Muscle of arm (tissue), 1 donor: ENCODE measurements at regions not wholly inside any gene's neighbourhood (a gene's known extent, or its start where the extent isn't known, plus 50 kb on each side); places are given as distances from the start of the nearest gene placed in this dataset.
"Not testable (repeated sequence)": the region's sequence is repeated elsewhere in the genome, so short reads cannot be mapped to it uniquely, and the experiment has no call there.

Experiments
- DNase-seq: peaks from one replicate; pipeline ENCODE4 v3.0.0-alpha.2; 2013

GRCh38 chr17:52895272-52895671 is 736.8 kb upstream of the CA10 start:
- DNase-seq, result no peak

GRCh38 chr17:52892334-52892733 is 733.8 kb upstream of the CA10 start:
- no peak for DNase-seq

GRCh38 chr17:52885882-52886281 is 727.4 kb upstream of the CA10 start:
- DNase-seq, result no peak

DNA sequence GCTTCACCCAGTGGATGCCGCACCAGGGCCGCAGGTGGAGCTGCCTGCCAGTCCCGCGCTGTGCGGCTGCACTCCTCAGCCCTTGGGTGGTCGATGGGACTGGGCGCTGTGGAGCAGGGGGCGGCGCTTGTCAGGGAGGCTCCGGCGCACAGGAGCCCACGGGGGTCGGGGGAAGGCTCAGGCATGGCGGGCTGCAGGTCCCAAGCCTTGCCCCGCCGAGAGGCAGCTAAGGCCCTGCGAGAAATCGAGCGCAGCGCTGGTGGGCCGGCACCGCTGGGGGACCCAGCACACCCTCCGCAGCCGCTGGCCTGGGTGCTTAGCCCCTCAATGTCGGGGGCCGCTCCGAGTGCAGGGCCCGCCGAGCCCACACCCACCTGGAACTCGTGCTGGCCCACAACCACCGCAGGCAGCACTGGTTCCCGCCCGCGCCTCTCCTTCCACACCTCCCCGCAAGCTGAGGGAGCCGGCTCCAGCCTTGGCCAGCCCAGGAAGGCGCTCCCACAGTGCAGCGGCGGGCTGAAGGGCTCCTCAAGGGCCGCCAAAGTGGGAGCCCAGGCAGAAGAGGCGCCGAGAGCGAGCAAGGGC is 725.5 kb upstream of the CA10 start:
- DNase-seq, result not testable (repeated sequence)

DNA sequence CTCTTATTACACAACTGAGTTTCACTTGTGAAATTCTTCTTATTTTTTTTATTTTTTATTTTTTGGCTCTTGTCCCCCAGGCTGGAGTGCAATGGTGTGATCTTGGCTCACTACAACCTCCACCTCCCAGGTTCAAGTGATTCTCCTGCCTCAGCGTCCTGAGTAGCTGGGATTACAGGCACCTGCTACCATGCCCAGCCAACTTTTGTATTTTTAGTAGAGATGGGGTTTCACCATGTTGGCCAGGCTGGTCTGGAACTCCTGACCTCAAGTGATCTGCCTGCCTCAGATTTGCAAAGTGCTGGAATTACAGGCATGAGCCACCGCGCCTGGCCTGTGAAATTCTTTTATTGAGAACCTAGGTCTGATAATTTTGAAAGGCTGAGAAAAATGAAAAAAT is 688.3 kb upstream of the CA10 start:
- not testable (repeated sequence) for DNase-seq

- no peak for DNase-seq
Observed at GRCh38 chr17:52841971-52842370, 683.5 kb upstream of the CA10 start.

GRCh38 chr17:52837492-52837891 is 679.0 kb upstream of the CA10 start:
- no peak for DNase-seq

DNA sequence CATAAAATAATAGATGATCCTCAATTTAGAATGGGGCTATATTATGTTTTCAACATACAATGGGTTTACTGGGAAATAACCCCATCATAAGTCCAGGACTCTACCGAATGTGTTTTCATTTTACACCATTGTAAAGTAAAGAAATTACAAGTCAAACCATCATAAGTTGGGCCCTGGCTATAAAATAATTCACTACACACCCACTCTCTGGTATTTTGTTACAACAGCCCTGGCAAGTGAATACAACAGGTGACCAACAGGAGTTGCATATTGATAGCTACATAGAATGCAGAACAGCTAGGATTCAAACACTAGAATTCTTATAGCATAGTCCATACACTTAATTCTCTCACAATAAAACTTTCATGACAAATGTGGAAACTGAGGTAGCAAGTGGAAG is 673.0 kb upstream of the CA10 start:
- DNase-seq, result no peak

DNA sequence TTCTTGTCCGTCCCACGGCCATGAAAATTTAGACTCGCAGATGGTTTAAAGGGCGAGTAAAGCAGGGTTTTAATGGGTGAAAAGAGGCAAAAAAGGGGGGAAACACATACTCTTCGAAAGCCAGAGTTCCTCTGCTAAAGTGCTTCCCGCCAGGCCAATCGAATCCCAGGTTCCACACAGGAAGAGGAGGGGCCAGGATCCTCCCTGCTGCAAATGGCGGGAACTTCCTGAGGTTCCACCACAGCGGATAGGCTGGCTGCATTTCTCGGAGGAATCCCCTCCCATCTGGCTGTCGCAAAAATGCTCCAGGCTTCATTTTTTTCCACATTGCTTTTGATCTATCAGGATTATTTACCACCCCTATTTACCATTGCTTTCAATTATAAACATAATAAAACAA is 670.1 kb upstream of the CA10 start:
- no peak for DNase-seq

DNA sequence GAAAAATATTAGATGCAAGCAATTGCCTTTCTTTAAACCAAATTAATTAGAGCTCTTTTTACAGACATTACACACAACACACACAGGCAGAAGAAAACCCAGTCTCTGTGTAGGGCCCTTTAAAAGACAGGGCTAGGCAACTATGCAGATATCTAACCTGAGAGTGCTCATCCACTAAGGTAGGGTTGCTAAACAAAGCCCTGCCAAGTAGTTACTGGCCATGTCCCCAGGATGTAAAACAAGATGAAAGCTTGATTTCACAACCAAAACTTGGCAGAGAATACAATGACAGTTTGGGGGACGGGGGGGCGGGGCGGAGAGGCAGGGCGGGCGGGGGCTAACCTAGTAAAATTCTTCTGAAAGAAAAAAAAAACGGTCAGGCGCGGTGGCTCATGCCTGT is 669.0 kb upstream of the CA10 start:
- DNase-seq, result no peak

DNA sequence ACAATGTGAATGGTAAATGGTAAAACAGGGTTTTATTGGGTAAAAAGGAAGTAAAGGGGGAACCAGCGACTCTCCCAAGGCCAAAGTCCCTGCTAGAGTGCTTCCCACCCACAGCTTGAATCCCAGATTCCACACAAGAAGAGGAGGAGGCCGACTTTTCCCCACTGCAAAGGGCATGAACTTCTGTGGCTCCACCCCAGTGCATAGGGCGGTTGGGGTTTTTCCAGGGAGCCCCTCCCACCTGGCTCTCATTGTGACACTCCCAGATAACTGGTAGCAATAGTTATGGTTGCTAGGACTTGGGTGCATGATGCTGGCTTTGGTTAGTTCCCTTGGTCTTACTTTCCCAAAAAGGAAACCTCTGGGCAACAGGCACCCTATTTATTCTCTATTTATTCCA is 666.0 kb upstream of the CA10 start:
- DNase-seq, result no peak

GRCh38 chr17:52823155-52823554 is 664.6 kb upstream of the CA10 start:
- DNase-seq, result no peak

GRCh38 chr17:52790359-52790955 is 631.9 kb upstream of the CA10 start:
- no peak for DNase-seq

GRCh38 chr17:52789829-52790228 is 631.3 kb upstream of the CA10 start:
- no peak for DNase-seq

- DNase-seq, result no peak
Observed at GRCh38 chr17:52776234-52776633, 617.7 kb upstream of the CA10 start.

DNA sequence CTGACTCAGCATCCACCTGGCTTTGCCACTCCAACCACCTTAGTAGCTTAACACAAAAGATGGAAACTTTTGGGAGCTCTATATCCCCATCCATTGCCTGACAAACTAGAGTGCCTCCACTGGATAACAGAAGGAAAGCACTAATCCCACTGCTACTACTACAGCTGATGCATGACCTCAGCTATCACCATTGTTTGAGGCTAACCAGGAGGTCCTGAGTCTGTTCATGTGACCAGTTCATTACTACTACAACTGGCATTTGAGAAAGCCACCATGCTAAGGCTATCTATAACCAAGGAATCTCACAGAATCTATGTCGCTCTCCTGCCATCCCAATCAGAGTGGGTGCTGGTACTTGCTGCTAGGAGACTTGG is 604.3 kb upstream of the CA10 start:
- no peak for DNase-seq

DNA sequence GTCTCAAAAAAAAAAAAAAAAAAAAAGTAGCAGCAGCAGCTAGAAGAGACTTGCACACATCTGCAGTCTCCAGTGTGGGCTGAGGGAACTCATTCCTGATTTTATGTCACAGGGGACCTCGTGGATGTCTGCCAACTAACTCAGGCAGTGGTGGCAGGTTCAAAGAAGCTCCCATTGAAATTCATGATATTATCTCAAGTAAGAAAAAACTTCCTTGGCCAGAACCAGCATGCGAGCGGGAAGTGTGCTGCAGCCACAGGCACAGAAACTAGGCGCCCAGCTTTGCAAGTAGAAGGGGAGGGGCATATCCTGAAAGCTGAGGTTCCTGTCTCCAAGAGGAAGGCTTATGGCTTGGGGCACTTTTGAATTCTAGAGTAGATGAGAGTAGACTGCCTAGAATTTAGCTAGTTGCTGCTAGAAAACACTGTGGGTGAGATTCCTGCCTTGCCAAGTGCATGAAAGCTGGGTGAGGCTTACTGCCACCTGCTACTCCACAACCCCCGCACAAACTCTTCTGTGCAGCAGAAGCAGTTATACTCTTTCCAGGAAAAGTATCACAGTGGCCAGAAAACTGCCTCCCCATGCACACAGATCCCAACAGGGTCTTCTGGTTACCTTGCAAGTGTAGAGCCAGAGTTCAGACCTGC is 603.8 kb upstream of the CA10 start:
- DNase-seq, result no peak

DNA sequence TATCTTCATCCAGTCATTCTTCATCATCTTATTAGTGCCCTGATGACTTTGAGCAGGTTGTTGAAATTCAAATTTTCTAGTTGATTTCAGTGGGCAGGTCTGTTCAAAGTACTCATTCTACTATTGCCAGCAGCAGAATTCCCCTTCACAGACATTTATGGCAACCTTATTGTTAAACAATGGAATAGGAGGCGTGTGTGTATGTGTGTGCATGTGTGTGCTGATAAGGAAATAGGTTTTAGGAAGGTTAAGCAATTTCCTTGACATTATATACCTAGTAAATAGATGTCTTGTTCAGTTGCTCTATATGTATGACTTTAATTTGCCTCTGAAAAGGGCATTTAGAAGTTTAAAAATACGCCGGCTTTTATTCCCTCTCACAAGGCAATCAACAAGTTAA is 601.4 kb upstream of the CA10 start:
- DNase-seq, result no peak

DNA sequence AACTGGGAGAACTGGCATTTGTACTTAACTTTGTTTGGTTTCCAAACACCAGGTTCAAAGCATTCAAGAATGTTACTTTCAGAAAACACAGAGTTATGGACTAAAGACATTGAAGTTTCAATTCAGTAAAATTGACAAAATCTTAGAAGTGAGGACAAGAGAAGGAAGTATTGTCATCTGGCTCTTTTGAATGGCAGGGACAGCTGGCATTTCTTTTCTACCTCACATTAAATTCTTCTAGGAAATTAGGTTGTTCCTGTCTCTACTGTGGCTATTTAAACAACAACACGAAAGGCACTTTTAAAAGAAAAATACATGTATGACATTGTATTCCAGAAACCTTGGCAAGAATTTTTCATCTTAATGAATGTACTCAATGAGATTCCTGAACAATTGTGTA is 600.0 kb upstream of the CA10 start:
- no peak for DNase-seq

DNA sequence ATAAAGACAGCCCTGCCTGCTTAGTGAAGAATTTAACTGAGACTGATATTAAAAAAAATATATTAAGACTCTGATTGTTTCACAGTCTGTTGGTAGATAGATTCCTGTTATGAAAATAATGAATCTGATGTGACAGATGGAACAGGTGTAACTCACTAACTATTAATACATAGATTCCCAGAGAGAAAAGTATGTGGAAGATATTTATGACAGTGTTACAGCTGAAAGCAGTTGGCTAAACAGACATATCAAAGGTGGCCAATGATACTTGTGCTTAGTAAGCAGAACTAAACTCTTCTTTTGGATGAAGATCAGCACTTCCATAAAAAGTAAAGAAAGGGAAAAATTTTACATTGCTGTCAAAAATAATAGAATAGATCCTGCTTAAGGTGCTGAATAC is 598.2 kb upstream of the CA10 start:
- DNase-seq, result no peak

DNA sequence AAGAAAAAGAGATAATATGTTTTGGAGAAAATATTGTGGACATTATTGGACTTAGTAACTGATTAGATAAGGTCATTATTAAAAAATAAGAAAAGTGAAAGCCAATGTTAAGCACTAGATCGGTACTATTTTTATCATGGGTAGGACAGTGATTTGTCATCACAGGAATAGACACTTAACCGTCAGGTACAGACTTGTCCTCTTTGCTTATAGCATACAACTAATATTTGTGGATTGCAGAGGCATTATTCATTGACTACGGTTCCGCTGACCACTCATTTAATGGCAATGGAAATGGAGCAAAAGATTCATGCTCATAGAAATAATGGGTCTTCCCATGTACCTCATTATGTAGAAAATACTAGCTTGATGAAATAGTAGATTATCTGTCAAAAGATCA is 596.3 kb upstream of the CA10 start:
- no peak for DNase-seq

DNA sequence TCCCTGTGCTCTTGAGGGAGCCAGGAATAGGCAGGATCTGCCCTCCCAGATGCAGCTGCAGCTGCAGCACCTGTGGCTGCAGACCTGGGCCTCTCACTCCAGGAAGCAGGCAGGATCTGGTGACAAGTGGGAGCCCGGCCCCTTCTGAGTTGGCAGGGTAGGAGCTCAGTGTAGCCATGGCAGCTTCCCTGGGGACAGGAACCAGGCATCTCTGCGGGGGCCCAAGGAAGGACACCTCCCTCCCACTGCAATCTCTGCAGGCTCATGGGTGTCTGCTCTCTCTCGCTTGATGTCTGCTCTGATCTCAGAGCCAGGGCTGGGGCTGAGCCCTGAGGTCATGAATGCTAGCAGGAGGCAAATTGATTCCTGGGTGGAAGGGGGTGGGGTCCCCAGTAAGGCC is 592.5 kb upstream of the CA10 start:
- DNase-seq, result no peak

DNA sequence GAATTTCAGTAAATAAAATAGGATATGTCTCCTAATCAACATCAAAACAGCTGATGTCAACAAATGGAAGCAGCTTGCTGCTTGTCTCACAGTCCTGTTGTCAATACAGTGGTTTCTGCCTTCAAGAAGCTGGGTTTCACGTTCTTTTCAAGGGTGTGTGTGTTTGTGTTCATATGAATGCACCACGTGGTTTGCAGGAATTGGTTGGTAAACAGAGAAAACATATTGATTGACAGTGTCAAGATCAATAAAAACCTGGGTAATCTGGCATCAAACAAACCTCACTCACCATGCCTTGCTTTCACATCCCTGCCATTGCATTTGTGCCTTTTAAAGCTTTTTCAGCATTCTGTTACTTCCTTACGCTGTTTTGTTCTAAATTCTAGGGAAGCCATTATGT is 585.7 kb upstream of the CA10 start:
- DNase-seq, result no peak

DNA sequence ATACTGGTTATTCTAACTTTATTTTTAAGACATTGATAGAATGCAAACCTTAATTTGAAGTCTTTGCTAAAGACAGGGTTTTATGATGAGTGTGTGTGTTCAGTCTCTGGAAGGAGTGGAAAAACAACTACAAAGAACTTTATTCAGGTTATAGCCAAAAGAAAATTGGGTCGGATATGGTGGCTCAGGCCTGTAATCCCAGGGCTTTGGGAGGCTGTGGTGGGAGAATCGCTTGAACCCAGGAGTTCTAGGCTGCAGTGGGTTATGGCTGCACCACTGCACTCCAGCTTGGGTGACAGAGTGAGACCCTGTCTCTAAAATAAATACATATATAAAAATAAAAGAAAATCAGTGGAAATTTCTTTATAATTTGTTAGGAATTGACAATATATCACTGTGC is 581.5 kb upstream of the CA10 start:
- no peak for DNase-seq
